OCI-M2 (cell line): ENCODE measurements at regions not wholly inside any gene's neighbourhood (a gene's known extent, or its start where the extent isn't known, plus 50 kb on each side); places are given as distances from the start of the nearest gene placed in this dataset.

ENCODE experiments used
- DNase-seq: peaks from one replicate; lab custom pipeline; 2025; ENCODE audit not compliant: unreplicated experiment; lab: John Stamatoyannopoulos, UW

- DNase-seq, result no peak
Observed at GRCh38 chr6:6781172-6781872, 192.8 kb downstream of the LY86 start.

GRCh38 chr6:6781873-6782227 is 193.3 kb downstream of the LY86 start:
- DNase-seq, result no peak

DNA sequence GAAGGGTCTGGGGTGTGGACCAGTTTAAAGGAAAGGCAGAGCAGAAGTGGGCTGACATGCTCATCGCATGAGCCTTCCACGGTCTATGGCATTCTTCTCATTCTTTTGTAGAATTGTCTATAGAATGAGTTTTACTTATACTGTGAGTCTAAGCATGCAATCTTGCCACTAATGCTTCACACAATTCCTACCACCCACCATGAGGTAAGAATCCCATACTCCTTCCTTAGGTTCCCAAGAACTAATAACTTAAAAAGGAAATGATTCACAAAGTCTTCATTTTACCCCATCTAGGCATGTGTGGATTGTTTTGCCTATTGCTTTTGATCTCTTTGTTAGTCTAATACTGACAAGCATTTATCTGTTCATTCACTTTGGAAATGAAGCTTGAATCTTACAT is 195.2 kb downstream of the LY86 start:
- no peak for DNase-seq

GRCh38 chr6:6784514-6785162 is 196.1 kb downstream of the LY86 start:
- DNase-seq, result no peak

- DNase-seq, result no peak
Observed at GRCh38 chr6:6785163-6785521, 196.6 kb downstream of the LY86 start.

DNA sequence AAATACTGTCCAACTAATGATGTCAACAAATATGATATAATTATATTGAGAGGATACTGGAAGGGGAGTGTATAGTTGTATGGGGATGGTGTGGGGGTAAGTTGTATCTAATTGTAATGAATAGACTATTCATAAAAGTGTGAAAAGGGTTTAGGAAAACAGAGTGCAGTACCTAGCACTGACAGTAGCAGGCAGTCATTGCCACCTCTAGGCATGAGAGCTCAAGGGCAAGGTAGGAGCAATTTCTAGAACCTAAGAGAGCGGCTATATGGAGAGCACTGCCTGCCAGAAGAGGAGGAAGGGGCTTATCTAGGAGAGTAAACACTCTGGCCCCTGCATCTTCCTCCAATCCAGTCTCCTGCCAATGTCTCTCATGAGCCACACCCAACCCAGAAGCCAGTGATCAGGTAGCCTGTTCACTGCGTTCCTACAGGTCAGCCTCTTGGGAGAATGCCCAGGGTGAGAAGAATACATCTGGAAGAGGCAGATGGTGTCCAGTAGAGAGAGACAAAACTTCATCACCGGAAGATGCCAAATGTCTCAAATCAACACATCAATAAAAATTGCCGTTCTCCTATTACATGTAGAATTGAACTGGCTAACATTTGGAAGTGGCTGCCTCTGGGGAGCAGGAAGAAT is 200.0 kb downstream of the LY86 start:
- no peak for DNase-seq

GRCh38 chr6:6790393-6790792 is 201.9 kb downstream of the LY86 start:
- DNase-seq, result no peak

- DNase-seq, result no peak
Observed at GRCh38 chr6:6790891-6791290, 202.4 kb downstream of the LY86 start.

GRCh38 chr6:6793388-6794250 is 205.1 kb downstream of the LY86 start:
- DNase-seq, result no peak

- no peak for DNase-seq
Observed at GRCh38 chr6:6795393-6795792, 206.9 kb downstream of the LY86 start.

- no peak for DNase-seq
Observed at GRCh38 chr6:6796818-6797217, 208.3 kb downstream of the LY86 start.

DNA sequence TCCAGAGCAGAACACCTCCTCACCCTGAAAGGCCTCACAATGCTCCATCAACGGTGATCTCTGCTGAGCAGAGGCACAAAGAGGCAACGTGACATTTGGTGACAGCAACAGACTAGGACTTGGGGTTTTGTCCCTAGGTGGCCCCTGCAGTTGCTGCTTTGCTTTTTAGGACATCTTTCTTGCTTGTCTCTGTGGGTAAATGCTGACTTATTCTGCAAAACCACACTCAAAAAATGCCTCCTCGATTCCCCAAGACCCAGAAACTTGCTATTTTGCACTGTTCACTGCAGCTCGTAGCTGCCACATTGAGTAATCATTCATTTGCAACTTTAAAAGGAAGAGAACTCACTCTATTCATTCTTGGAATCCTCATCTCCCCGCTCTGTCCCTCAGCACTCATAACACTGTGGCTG is 209.9 kb downstream of the LY86 start:
- DNase-seq, result no peak

DNA sequence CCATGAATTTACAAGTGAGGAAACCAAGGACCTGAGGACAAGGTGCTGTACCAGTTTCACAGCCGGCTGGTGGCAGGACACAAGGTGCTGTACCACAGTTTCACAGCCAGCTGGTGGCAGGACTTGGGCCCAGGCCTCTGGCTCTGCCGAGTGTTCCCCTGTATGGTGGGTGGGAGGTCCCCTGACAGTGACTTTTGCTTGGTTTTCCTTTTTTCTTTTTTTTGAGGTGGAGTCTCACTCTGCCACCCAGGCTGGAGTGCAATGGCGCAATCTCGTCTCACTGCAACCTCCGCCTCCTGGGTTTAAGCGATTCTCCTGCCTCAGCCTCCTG is 212.4 kb downstream of the LY86 start:
- DNase-seq, result no peak

DNA sequence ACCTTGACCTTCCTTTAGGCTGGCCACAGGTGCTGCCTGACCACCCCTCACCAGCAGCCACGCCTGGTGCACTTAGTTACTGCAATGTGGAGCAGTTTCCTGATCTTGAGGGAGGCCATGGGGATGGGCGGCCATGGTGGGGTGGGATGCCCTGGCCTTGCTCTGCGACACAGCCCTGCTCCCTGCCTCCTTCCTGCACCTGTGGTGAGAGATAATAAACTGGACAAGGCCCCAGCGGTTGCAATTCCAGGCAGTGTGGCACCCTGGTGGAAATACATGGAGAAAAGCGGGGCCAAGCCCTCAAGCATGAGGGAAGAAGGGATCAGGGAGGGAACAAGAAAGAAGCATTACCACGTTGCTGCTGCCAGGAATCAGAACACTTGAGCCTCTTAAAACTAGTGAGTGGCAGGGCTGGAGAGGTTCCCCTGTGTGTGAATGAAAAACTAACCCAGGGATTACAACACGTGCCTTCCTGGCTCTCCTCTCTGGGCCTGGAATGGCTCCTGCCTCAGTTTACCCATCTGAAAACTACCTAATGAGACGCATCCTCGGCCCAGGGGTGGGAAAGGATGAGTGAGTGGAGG is 213.2 kb downstream of the LY86 start:
- no peak for DNase-seq

DNA sequence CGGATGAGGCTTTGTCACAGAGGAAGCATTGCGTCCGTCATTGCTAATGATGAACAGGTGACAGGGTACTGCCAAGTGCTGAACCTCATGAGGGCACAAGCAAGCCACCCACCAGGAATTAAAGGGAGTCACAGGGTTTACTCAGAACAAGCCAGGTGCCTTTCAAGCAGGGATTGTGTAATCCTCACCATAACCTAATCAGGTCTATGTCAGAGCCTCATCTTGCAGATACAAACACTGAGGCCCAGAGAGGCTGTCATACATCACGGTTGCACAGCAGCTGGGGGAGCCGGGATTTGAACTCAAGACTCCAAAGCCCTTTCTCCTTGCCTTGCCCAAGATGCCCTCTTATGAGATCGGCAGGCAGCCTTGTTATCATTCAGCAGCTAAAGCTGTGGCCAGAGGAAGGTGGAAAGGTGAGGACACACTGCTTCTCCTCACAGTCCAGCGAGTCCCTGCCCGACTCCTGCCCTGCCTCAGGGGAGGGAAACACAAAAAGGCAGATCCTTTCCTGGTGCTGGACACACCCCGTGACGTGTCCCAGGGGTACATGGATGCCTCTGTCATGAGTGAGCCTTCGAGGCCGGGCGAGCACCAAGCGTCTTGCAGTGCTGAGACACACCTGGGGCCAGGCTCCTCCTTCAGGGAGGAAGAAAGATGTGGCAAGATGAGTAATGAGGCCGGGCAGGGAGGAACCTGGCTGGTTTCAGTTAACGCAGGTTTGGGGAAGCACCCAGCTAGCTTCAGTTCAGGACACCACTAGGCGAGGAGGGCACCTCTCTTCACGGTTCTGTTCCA is 214.9 kb downstream of the LY86 start:
- DNase-seq, result no peak

DNA sequence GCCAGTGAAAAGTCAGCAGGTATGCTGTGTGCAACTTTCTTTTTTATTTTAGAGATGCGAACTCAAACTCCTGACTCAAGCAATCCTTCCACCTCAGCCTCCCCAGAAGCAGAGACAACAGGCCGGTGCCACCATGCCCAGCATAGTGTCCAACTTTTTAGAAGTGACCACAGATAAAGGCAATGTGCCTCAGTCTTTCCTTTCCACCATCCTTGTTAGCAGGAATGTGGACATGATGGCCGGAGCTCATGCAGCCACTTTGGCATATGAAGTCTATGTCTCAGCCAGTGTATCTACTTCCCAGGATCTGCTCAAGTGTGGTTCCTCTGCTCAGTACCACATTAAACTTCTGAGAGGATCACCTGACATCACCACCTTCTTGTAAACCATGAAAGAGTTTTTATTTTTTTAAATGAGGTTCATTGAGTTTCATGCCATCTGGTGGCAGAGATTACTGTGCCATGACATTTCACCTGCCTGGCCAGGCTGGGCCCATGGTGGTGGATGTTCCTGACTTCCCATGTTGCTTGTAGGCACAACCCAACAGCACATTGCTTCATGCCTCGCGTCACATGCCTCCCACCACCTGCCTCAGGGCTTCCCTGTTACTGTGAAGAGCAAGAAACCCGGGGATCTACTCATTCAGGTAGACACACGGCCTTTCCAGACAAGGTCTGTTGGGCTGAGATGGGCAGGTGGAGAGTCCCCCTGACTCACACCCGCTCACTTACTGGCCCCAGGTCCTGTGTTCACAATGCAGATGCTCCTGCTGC is 216.5 kb downstream of the LY86 start:
- DNase-seq, result no peak

DNA sequence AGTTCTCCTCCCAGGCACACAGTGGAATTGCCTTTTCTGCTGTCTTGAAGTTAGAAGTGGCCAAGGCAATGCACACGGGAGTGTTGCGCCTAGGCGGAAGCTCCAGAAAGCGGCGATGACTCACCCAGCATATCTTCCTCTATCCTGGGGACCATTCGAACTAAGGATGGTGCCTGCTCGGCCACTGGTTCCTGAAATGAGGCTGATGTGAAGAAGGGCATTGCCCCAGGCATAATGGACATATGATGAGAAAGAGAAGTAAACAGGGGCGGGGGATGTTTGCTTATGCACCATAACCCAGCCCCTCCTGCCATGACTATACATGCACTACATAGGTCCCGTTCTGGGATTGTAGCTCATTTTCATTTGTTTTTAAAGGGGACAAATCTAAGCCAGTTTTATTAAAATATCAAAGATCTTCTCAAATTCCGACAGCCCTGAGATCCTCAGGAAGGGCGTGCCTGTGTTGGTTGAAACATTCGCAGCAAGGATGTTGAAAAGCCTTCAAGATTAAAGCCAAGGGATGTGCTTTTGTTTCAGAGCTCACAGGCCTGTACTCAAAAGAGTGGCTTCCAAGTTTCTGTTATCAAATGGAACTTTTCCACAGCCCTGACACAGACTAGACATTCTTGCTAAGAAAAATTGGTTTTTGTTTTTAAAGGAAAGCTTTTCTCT is 218.5 kb downstream of the LY86 start:
- no peak for DNase-seq

- DNase-seq, result no peak
Observed at GRCh38 chr6:6808343-6808742, 219.8 kb downstream of the LY86 start.

DNA sequence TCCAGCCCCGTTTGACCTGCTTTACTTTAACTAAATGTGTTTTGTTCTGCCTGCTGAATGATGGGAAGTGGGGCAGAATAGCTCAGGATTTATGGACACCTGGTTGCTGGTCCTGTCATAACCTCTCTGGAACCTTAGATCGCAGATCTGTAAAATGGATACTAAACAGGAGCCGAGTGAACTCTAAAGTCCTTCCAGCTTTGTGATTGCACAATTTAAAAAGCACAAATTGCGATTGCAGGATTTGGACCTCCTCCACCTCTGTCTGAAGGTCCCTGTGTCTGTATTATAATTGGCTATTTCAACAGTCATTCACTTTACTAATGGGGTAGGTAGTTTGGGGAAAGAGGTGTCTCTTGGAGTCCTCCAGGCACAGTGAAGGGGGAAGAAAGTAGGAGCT is 220.4 kb downstream of the LY86 start:
- no peak for DNase-seq
